ENCODE measurements at regions not wholly inside any gene's neighbourhood (a gene's known extent, or its start where the extent isn't known, plus 50 kb on each side); places are given as distances from the start of the nearest gene placed in this dataset.

DNA sequence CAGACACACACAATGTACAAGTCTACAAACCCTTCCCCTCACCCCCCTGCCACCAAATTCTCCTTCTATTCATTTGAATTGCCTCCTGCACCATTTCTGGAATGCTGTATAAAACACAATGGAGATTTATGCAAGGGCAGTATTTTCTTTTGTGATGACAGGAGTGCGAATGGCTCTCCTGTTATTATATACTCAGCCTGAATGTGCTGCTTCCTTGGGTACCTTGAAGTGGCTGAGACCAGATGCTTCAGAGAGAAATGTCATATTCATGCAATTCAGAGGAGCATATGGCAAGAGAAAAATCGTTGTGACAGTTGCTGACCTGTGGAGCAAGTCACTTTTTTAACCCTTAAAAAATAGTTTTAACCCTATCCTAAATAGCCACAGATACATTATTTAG is 468.0 kb upstream of the WWC1 start:
- TF ChIP-seq, protein P1, sequence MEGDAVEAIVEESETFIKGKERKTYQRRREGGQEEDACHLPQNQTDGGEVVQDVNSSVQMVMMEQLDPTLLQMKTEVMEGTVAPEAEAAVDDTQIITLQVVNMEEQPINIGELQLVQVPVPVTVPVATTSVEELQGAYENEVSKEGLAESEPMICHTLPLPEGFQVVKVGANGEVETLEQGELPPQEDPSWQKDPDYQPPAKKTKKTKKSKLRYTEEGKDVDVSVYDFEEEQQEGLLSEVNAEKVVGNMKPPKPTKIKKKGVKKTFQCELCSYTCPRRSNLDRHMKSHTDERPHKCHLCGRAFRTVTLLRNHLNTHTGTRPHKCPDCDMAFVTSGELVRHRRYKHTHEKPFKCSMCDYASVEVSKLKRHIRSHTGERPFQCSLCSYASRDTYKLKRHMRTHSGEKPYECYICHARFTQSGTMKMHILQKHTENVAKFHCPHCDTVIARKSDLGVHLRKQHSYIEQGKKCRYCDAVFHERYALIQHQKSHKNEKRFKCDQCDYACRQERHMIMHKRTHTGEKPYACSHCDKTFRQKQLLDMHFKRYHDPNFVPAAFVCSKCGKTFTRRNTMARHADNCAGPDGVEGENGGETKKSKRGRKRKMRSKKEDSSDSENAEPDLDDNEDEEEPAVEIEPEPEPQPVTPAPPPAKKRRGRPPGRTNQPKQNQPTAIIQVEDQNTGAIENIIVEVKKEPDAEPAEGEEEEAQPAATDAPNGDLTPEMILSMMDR (conservative IDR thresholded peaks at IDR 0.05; ENCODE audit: low read length) = no peak
- no peak for TF ChIP-seq EZH2phosphoT487 (IDR thresholded peaks at IDR 0.05; ENCODE audit: borderline replicate concordance, low read depth, low read length)
